ENCODE measurements at regions not wholly inside any gene's neighbourhood (a gene's known extent, or its start where the extent isn't known, plus 50 kb on each side); places are given as distances from the start of the nearest gene placed in this dataset.

DNA sequence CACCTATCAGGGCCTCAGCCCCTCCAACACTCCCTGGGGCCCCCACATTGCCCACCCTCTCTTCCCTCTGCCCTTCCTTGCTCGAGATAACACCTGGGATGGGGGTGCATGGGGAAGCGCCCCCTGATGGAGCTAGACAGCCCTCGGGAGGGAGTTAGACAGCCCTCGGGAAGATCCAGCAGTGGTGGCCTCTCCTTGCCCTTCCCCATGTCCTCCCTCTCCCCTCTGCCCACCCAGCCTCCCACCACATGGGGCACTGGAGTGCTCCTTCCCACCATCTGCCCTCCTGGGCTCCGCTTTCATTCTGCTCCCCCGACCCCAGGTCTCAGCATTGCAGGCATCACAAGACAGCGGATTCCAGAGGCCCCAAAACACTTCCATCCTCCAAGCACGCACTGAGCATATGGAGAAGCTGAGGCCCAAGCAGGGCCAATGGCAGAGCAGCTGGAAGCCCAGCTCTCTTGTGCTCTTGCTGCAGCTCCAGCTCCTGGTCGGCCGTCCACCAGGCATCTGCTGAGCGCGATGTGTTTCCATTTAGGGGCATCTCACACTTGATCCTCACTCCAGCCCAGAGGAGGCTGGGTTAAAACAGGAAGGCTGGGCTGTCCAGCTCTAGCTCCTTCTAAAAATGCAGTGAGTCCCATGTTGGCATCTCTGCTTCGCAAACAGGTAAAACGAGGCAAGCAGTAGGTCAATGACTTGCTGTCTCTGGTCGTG lies 65.6 kb downstream of the IGLL1 start:
- TF ChIP-seq CTCF (IDR thresholded peaks at IDR 0.05; ENCODE audit: low read length) (no peak), EZH2 (optimal IDR thresholded peaks at IDR 0.05; ENCODE audit: low read depth, low read length) (no peak)
